Femur (tissue), 1 donor: ENCODE measurements at regions not wholly inside any gene's neighbourhood (a gene's known extent, or its start where the extent isn't known, plus 50 kb on each side); places are given as distances from the start of the nearest gene placed in this dataset.

Experiments
- DNase-seq: peaks from one replicate; pipeline ENCODE4 v3.0.0-alpha.2; 2017

DNA sequence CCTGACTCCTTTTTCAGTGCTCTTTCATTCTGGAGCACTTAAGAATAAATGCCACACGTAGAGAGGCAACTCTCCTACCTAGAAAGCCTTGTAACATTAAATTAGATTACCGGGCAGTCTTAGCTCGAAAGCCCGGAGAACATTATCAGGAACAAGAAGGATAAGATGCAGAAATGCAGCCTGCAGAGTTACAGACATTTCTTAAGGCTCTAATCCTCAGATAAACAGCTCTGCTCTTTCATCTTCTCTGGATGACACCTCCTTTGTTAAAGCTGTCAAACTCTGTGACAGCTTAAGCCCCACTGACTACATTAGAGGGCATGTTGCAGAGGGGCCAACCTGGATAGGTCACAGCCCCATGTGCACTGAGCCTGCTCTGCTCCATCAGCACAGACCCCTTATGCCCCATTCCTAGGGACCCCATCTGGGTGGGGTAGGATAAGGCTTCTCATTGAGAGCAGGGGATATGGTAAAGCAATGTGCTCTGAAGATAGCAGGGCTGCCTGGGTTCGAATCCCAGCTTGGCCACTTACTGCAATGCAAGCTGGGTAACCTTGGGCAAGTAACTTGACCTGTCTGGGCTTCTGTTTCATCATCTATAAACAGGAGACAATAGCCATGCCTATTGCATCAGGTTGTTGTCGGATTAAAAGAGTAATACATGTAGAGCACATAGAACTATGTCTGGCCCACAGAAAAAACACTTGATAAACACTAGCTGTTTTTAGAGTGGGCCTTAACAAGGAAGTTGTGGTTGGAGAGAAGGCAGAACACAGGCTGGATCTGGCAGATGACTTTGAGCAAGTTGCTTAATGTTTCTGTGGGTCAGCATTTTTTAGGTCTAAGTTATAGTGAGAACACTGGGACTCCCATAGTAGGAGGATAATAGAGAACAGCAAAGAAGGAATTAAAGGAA lies 111.4 kb downstream of the THNSL2 start:
- no peak for DNase-seq

DNA sequence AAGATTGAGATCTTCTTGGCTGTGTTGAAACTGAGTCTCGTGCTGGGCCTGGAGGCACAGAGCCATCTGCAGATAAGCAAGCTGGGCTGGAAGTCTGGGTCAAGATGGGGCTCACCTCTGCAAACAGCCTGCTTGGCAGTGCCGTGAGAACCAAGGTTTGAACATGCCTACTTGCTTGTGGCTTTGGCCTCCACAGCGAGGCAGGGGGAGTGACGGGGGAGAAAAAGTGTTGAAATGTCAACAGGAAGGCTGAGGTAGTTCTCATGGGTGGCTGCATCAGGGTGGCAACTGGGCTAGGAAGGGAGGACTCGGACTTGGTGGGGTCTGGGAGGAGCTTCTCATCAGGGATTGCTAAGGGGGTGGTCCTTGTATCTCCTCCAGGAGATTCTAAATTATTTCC lies 99.7 kb downstream of the THNSL2 start:
- DNase-seq, result no peak

- no peak for DNase-seq
Observed at GRCh38 chr2:88265352-88266303, 95.5 kb downstream of the THNSL2 start.

DNA sequence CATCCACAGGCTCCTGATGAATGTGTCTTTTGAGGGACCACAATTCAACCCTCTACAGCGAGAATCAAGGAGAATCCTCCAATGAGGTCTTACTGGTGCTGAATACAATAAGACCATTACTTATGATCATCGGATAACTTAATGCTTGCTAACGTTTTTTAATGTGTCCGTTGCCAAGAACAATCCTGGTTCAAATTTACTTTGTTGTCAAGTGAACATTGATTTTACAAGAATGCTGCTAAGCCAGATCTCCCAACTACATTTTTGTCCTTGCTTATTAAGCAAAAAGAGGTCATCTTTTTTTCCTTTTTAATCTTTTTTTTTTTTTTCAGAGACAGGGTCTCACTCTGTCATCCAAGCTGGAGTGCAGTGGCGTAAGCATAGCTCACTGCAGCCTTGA lies 93.7 kb downstream of the THNSL2 start:
- no peak for DNase-seq

DNA sequence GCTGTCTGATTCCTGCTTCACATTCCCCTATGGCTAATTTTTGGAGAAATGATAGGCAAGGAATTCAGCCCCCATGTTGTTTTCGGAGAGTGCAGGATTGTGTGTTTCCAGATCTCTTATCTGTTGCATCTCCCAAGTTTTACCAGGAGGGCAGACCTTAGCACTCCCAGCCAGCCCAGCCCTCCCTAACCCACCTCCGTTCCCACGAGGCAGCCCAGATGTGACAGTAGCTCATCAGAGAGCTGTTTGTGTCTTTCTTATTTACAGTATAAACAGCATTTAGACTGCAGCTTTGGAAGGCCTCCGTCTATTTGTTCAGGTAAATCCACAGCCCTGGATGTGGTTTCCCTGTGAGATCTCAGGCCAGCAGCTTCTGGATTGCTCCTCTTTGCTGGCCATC lies 91.6 kb downstream of the THNSL2 start:
- no peak for DNase-seq

- DNase-seq, result no peak
Observed at GRCh38 chr2:88258208-88258607, 88.1 kb downstream of the THNSL2 start.

- DNase-seq, result no peak
Observed at GRCh38 chr2:88254437-88255091, 84.4 kb downstream of the THNSL2 start.

DNA sequence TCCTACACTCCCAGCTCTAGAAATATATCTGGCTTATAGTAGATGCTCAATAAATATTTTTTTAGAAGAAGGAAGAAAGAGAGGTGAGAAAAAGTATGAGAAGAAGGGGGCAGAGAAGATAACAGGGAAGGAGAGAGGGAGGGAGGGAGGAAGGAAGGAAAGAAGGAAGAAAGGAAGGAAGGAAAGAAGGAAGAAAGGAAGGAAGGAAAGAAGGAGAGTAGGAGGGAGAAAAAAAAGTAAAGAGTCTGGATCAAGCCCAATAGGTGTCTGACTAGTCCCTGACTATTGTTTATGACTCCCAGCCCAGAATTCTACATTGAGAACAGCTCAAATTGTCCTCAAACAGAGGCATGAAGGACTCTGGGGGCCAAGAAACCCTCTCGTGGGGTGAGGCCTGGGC lies 83.9 kb downstream of the THNSL2 start:
- no peak for DNase-seq

- DNase-seq, result no peak
Observed at GRCh38 chr2:88253375-88253774, 83.2 kb downstream of the THNSL2 start.

GRCh38 chr2:88252646-88253045 lies 82.5 kb downstream of the THNSL2 start:
- no peak for DNase-seq

DNA sequence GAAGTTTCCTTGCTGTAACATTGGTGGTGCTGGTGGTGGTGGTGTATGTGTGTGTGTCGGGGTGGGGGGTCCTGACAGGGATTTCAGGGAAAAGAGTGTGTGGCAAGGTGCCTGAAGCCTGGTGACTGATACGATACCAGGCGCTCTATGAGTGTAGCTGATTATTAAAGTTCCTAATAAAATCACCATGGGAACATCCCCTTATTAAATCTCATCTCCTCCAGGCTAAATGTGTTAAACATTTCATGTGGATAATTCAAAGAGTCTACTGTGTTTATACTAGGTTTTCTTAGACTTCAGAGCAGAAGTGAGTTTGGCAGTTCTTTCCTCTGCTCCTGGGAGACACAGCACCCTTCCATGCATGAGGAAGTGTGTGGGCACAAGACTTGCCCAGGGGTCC lies 82.0 kb downstream of the THNSL2 start:
- DNase-seq, result no peak

DNA sequence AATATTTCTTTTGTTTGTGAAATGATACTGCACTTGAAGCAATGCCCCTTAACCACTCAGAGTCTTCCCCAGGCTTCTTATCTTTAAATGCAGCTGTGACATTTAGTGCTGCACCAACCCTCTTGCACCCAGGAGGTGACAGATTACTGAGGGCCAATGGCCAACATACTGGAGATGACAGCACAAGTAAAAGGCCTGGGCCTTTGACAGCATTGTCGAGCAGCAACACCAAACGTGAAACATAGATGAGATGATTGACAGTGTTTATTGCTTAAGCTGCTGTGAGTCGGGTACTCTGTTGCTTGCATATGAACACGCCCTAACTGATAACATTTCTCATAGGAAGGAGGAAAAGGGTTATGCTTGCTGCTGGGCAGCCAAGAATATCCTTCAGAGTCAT lies 80.3 kb downstream of the THNSL2 start:
- DNase-seq, result no peak

- DNase-seq, result no peak
Observed at GRCh38 chr2:88248280-88248828, 78.2 kb downstream of the THNSL2 start.

- DNase-seq, result no peak
Observed at GRCh38 chr2:88247531-88247930, 77.4 kb downstream of the THNSL2 start.

DNA sequence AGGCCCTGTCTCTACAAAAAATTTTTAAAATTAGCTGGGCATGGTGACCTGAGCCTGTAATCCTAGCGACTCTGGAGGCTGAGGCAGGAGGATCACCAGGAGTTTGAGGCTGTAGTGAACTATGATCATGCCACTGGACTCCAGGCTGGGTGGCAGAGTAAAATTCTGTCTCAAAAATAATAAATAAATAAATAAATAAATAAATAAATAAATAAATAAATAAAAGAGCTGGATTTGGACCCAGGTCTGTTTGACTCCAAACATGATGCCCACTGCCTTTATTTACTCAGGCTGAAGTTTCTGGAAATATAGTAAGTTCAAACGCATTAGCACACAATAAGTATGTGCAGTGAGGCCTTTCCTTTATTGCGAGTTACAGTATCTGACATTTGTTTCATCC lies 75.0 kb downstream of the THNSL2 start:
- DNase-seq, result no peak

DNA sequence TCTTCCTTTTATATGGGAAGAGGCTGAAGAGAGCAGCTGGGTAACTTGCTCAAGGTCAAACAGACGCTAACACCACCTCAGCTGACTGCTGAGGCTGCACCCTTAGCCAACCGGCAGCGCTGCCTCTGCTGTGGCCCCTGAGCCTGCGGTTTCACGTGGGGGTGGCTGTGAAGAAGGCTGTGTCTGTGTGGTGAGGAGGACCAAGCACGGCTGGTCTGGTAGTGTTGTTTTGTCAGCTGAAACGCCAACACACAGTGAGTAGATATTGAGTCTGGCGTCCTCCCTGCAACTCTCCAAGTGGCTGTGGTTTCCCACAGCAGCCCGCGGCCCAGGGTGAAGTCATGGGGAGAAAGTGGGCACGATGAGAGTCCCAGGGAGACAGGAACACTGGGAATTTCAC lies 69.6 kb downstream of the THNSL2 start:
- DNase-seq, result no peak

DNA sequence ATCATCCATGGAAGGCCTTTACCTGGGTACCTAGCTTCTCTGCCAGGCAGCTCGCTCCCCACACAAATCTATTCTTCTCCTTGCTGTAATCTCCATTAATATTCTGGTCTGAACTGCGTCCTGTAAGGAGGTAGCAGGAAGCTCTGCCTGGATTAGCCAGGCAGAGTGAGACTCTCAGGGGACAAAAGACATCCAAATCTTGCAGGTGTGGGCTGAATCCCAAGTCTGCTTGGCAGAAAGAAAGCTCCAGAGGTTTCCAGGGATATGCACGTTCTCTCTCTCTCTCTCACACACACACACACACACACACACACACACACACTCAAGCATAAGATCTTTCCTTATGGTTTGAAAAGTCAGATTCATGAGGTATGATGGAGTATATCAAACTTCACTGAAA lies 66.5 kb downstream of the THNSL2 start:
- DNase-seq, result no peak
